Activated CD4-positive, alpha-beta T cell treated with anti-CD3 and anti-CD28 coated beads for 36 hours (primary cell): ENCODE measurements at regions not wholly inside any gene's neighbourhood (a gene's known extent, or its start where the extent isn't known, plus 50 kb on each side); places are given as distances from the start of the nearest gene placed in this dataset.

ENCODE experiments used
- ATAC-seq: fragments of 200-7000 bp; cut with Tn5 transposase; one replicate; pipeline ENCODE4 v1.10.0; 2021; ENCODE audit warnings: mild to moderate bottlenecking, moderate library complexity
- CTCF ChIA-PET: fragments of 350-600 bp; sonication (Branson Sonifier 250); formaldehyde crosslinking; loops from one replicate; lab custom pipeline; 2021; ENCODE audit warnings: antibody characterized with exemption; lab: Charles Lee
- POLR2A ChIA-PET: fragments of 350-600 bp; sonication (Branson Sonifier 250); formaldehyde crosslinking; loops from one replicate; lab custom pipeline; 2021; ENCODE audit warnings: antibody characterized with exemption, inconsistent platforms; lab: Charles Lee
- DNase-seq: peaks from one replicate; pipeline ENCODE4 v3.0.0-alpha.2; 2020
- H3K27ac Mint-ChIP-seq: one replicate; pipeline ENCODE4 v1.8.0; 2021; ENCODE audit warnings: mixed read lengths
- H3K27me3 Mint-ChIP-seq: one replicate; pipeline ENCODE4 v1.8.0; 2021; ENCODE audit warnings: mixed read lengths
- H3K36me3 Mint-ChIP-seq: one replicate; pipeline ENCODE4 v1.8.0; 2021; ENCODE audit warnings: low read depth, mixed read lengths
- H3K4me1 Mint-ChIP-seq: one replicate; pipeline ENCODE4 v1.8.0; 2021; ENCODE audit warnings: mixed read lengths
- H3K4me3 Mint-ChIP-seq: one replicate; pipeline ENCODE4 v1.8.0; 2021; ENCODE audit warnings: mild to moderate bottlenecking, moderate library complexity, mixed read lengths
- H3K9me3 Mint-ChIP-seq: one replicate; pipeline ENCODE4 v1.8.0; 2021; ENCODE audit warnings: low read depth, mixed read lengths
- intact Hi-C, 2 experiments: fragments of 100-400 bp; cut with DNase I in 1 of 2; cut with micrococcal nuclease in 1 of 2; formaldehyde crosslinking; loops; one replicate each; pipeline versions ENCODE4 v1.14.2 to v1.15.1; 2022 to 2024; cut with DNase I, micrococcal nuclease

- Mint-ChIP-seq H3K36me3 (no peaks in the 10 kb centered on the region), H3K9me3 (peaks cover 12% of the 10 kb centered on the region), H3K27ac (no peak overlapping the region), H3K4me1 (no peaks in the 10 kb centered on the region), H3K4me3 (no peak overlapping the region), H3K27me3 (no peaks in the 10 kb centered on the region)
- no peak for DNase-seq
- no peak for ATAC-seq
- CTCF ChIA-PET: no interaction called here
- POLR2A ChIA-PET: no interaction called here
- intact Hi-C loops: no loop called here
These were observed 58.9 kb upstream of the CTNNA2 start for GRCh38 chr2:79453918-79454317.

DNA sequence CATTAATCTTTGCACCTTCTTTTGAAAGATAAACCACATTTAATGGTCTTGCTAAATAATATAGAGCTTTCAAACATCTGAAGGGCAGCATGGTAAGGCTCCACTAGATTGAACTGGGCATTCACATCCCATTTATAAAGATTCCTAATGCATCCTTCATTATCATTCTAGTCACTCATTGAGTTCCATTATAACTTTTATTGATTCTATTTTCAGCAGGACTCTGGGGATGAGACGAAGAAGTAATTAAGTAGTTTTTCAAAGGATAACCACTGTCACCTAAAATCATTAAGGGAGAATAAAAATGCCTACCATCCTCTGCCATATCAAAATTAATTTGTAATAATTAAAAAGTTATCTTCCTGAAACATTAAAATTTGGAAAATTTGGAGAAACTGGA is 60.2 kb upstream of the CTNNA2 start:
- H3K4me1 Mint-ChIP-seq: no peaks in the 10 kb centered on the region
- POLR2A ChIA-PET: no interaction called here
- DNase-seq (no peak), ATAC-seq (no peak)
- peaks cover 15% of the 10 kb centered on the region for H3K9me3 Mint-ChIP-seq
- intact Hi-C loops: no loop called here
- CTCF ChIA-PET: no interaction called here
- H3K27me3 Mint-ChIP-seq: no peaks in the 10 kb centered on the region
- H3K36me3 Mint-ChIP-seq: no peaks in the 10 kb centered on the region
- no peak overlapping the region for H3K4me3 Mint-ChIP-seq
- no peak overlapping the region for H3K27ac Mint-ChIP-seq

- no peaks in the 10 kb centered on the region for H3K27me3 Mint-ChIP-seq
- intact Hi-C loops: no loop called here
- no peak overlapping the region for H3K4me3 Mint-ChIP-seq
- H3K9me3 Mint-ChIP-seq: peaks cover 18% of the 10 kb centered on the region
- H3K4me1 Mint-ChIP-seq: no peaks in the 10 kb centered on the region
- ChIA-PET CTCF (no interaction called here), POLR2A (no interaction called here)
- no peak overlapping the region for H3K27ac Mint-ChIP-seq
- DNase-seq: no peak
- H3K36me3 Mint-ChIP-seq: no peaks in the 10 kb centered on the region
- ATAC-seq: no peak
These were observed 65.4 kb upstream of the CTNNA2 start for GRCh38 chr2:79447463-79447862.

DNA sequence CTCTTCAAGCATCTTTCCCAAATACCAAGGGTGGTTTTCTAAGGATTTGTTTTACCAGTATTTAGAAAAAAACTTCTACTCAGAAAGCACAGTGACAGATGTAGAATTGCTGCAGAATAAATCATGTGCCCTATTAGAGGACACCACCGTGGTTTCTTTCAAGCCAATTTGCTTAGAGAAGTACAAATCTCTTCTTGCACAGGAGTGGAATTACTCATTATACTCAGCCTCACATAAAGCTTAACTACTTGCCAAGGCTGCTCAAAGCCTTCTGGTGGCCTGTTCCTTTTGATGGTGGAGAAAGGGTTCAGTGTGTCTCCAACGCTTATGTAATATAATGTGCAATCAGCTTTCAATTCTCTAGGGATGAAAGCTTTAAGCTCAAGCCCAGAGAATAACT is 66.5 kb upstream of the CTNNA2 start:
- Mint-ChIP-seq H3K9me3 (peaks cover 18% of the 10 kb centered on the region), H3K27ac (no peak overlapping the region), H3K4me3 (no peak overlapping the region), H3K27me3 (no peaks in the 10 kb centered on the region), H3K4me1 (no peaks in the 10 kb centered on the region), H3K36me3 (no peaks in the 10 kb centered on the region)
- ChIA-PET POLR2A (no interaction called here), CTCF (no interaction called here)
- ATAC-seq (no peak), DNase-seq (no peak)
- intact Hi-C loops: no loop called here

DNA sequence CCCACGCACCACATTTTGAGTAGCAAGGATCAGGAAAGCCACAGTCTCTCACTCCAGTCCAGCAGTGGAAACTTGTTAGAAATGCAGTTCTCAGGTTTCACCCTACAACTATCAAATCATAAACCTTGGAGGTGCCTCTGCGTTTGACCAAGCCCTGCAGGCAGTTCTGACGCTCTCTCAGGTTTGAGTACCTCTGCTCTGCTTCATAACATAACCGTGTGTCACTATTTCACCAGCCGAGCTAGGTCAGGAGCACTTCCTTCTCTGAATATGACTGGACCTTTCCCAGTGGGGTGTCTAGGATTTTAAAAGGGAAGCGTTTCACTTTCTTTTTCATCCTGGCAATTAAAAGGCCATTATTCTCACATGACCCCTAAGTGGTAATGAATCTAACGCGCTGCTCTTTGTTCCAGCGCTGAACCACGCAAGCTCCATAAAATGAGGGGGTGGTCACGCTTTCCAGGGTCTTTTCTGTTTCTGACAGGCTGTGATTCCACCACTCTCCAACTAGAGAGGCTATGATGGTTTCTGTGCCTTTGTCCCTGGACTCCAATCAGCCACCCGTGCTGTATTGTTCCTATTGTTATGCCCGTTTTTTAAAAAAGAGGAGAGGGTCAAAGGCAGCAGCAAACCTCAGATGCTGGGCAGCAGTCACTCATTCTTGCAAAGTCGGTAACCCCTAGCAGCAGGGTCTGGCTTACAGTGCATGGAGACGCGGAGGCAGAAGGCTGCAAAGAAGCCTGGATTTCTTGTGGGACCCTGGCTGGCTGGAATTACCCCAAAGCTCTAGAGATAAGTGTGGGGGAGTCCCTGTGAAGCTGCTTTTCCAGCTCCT is 75.2 kb upstream of the CTNNA2 start:
- H3K36me3 Mint-ChIP-seq: no peaks in the 10 kb centered on the region
- ChIA-PET CTCF (no interaction called here), POLR2A (no interaction called here)
- ATAC-seq (no peak), DNase-seq (no peak)
- H3K4me3 Mint-ChIP-seq: no peak overlapping the region
- no peak overlapping the region for H3K27ac Mint-ChIP-seq
- no peaks in the 10 kb centered on the region for H3K4me1 Mint-ChIP-seq
- peaks cover 5% of the 10 kb centered on the region for H3K9me3 Mint-ChIP-seq
- intact Hi-C loops: no loop called here
- H3K27me3 Mint-ChIP-seq: no peaks in the 10 kb centered on the region

GRCh38 chr2:79434362-79434761 is 78.5 kb upstream of the CTNNA2 start:
- POLR2A ChIA-PET: no interaction called here
- Mint-ChIP-seq H3K27me3 (no peaks in the 10 kb centered on the region), H3K9me3 (no peaks in the 10 kb centered on the region), H3K4me3 (no peak overlapping the region), H3K36me3 (no peaks in the 10 kb centered on the region), H3K4me1 (no peaks in the 10 kb centered on the region), H3K27ac (no peak overlapping the region)
- ATAC-seq (no peak), DNase-seq (no peak)
- CTCF ChIA-PET: no interaction called here
- intact Hi-C loops: no loop called here

- Mint-ChIP-seq H3K27me3 (no peaks in the 10 kb centered on the region), H3K36me3 (no peaks in the 10 kb centered on the region), H3K9me3 (peaks cover 3% of the 10 kb centered on the region), H3K4me3 (no peak overlapping the region), H3K27ac (no peak overlapping the region), H3K4me1 (no peaks in the 10 kb centered on the region)
- intact Hi-C loops: no loop called here
- POLR2A ChIA-PET: no interaction called here
- CTCF ChIA-PET: no interaction called here
- ATAC-seq: no peak
- DNase-seq: no peak
These were observed 80.1 kb upstream of the CTNNA2 start for GRCh38 chr2:79432731-79433146.

DNA sequence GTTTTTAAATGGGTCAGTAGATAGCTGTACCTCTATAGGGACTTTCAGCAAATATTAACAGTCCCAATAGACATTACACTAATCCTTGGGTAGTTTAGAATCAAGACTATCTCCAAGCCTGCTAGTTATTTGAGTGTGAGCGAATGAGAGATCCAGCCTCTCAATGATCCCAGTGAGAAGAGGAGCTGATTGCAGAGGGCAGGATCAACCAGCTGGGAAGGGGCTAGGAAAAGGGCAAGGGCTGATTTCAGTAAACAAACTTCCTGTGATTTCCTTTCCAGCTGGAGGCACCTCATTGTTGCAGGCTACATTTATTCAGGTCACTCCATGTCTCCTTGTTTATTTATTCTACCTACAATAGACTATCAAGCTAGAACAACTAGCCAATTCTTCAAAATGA is 84.1 kb upstream of the CTNNA2 start:
- Mint-ChIP-seq H3K27ac (no peak overlapping the region), H3K4me1 (no peaks in the 10 kb centered on the region)
- DNase-seq: no peak

GRCh38 chr2:79414690-79415089 is 98.2 kb upstream of the CTNNA2 start:
- Mint-ChIP-seq H3K36me3 (no peaks in the 10 kb centered on the region), H3K9me3 (peaks cover 13% of the 10 kb centered on the region), H3K4me3 (no peak overlapping the region), H3K27ac (no peak overlapping the region), H3K4me1 (no peaks in the 10 kb centered on the region), H3K27me3 (no peaks in the 10 kb centered on the region)
- intact Hi-C loops: no loop called here
- ChIA-PET CTCF (no interaction called here), POLR2A (no interaction called here)
- DNase-seq (no peak), ATAC-seq (no peak)

More for the DNA sequence above, 84.1 kb upstream of the CTNNA2 start:
- ATAC-seq: no peak
- no peaks in the 10 kb centered on the region for H3K27me3 Mint-ChIP-seq
- H3K9me3 Mint-ChIP-seq: peaks cover 3% of the 10 kb centered on the region
- ChIA-PET POLR2A (no interaction called here), CTCF (no interaction called here)
- H3K4me3 Mint-ChIP-seq: no peak overlapping the region
- intact Hi-C loops: no loop called here
- no peaks in the 10 kb centered on the region for H3K36me3 Mint-ChIP-seq

DNA sequence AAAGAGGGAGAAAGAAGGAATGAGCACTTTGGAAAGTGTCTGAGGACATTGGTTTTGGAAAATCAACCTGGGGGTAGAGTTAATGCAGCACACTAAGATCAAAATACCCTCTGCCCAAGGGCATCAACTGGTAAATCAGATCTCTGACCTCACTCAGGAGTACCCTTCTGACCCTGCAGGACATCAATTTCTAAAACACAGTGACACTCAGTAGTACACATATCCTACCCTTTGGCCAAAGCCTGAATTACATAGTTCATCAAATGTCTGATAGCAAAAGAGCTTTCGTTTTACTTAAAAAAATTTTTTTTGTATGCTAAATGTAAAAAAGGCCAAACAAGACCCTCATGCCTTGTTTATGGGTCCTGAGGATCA is 118.4 kb upstream of the CTNNA2 start:
- H3K9me3 Mint-ChIP-seq: peaks cover 8% of the 10 kb centered on the region
- H3K4me1 Mint-ChIP-seq: no peaks in the 10 kb centered on the region

GRCh38 chr2:79393806-79394484 is 118.9 kb upstream of the CTNNA2 start:
- intact Hi-C loops: no loop called here
- ChIA-PET POLR2A (no interaction called here), CTCF (no interaction called here)
- Mint-ChIP-seq H3K27me3 (no peaks in the 10 kb centered on the region), H3K4me3 (no peak overlapping the region), H3K4me1 (no peaks in the 10 kb centered on the region), H3K27ac (no peak overlapping the region), H3K36me3 (no peaks in the 10 kb centered on the region), H3K9me3 (peaks cover 8% of the 10 kb centered on the region)
- DNase-seq (no peak), ATAC-seq (no peak)

More for the DNA sequence above, 118.4 kb upstream of the CTNNA2 start:
- intact Hi-C loops: no loop called here
- no peaks in the 10 kb centered on the region for H3K36me3 Mint-ChIP-seq
- ATAC-seq (no peak), DNase-seq (no peak)
- H3K27ac Mint-ChIP-seq: no peak overlapping the region
- no peak overlapping the region for H3K4me3 Mint-ChIP-seq
- no peaks in the 10 kb centered on the region for H3K27me3 Mint-ChIP-seq
- POLR2A ChIA-PET: no interaction called here
- CTCF ChIA-PET: interaction anchor here (0.6 kb wide), 1 partner anchor 493 kb away, joined by 3 read pairs; no protein-coding TSS in a partner anchor

DNA sequence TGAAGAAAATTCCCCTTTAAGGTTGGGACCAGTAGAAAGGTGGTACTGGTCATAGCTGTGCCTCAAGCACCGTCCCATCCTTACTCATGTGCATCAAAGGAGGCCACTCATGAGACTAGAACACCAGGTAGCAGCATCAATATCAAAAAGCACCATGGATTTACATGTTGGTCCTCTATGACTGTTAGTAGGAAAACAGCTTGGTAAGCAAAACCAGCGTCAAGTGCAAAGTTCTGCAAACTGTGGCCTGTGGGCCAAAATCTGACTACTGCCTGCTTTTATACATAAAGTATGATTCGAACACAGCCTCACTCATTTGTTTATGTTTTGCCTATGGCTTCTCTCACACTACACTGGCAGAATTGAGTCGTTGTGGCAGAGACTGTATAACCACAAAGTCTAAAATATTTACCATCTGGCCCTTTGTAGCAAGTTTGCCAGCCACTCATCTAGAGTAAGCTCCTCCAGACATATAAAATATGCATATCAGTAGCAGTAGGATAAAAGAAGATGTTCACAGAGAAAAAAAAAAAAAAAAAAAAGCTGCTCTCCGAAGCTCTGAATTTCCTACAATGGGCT is 119.7 kb upstream of the CTNNA2 start:
- H3K4me1 Mint-ChIP-seq: no peaks in the 10 kb centered on the region
- no peak overlapping the region for H3K27ac Mint-ChIP-seq
- intact Hi-C loops: no loop called here
- H3K36me3 Mint-ChIP-seq: no peaks in the 10 kb centered on the region
- H3K27me3 Mint-ChIP-seq: no peaks in the 10 kb centered on the region
- peaks cover 10% of the 10 kb centered on the region for H3K9me3 Mint-ChIP-seq
- no peak overlapping the region for H3K4me3 Mint-ChIP-seq
- ATAC-seq: no peak
- POLR2A ChIA-PET: no interaction called here
- CTCF ChIA-PET: no interaction called here
- no peak for DNase-seq
